GM18505 (cell line): ENCODE measurements at regions not wholly inside any gene's neighbourhood (a gene's known extent, or its start where the extent isn't known, plus 50 kb on each side); places are given as distances from the start of the nearest gene placed in this dataset.

Experiments
- ATAC-seq: cut with Tn5 transposase; IDR thresholded peaks from one replicate; pipeline ENCODE4 v1.9.1; 2021; ENCODE audit not compliant: unreplicated experiment
- POLR2A ChIP-seq: IDR thresholded peaks from 4 replicates; pipeline ENCODE4 v1.6.1; 2011; ENCODE audit warnings: borderline replicate concordance; ENCODE audit not compliant: insufficient read depth, insufficient read length; ENCODE audit errors: extremely low read depth

- TF ChIP-seq POLR2A = no peak
- no peak for ATAC-seq
Measured at GRCh38 chr4:138668309-138668708, 347.3 kb upstream of the NOCT start.

GRCh38 chr4:138666366-138666765, 349.2 kb upstream of the NOCT start:
- no peak for ATAC-seq
- TF ChIP-seq POLR2A = no peak

DNA sequence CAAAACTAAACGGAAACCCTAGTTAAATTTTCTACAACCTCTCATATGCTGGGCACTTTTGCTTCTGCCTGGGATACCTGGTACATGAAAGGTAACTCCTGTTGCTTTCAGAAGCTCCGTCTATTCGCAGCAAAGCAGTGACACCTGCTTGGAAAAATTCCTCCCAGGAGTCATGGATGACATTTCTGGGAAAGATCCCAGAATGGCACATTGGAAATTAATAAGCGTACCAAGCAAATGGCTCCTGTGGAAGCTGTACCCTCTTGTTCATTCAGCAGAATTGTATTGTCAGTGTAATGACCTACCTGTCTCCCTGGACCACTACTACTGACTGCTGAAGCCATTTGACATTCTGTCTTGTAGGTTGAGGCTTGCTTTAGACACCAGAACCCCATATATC, 349.7 kb upstream of the NOCT start:
- TF ChIP-seq POLR2A = no peak
- no peak for ATAC-seq

DNA sequence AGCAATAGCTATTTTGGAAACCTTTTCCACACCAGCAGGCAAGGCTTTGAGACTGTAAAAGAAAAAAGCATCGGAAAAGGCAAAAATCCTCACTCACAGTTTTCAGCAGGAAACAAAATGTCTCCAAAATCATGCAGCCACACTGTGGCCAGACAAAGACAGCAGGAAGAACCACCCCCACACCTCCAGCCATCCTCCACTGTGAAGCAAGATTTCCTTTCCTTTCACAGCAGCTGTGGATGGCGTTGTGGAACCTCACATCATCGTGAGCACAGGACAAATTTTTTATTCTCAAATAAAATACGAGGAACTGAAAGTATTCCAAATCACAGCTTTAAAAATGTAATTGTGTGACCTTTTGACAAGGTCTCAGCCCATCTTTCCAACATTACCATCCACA, 351.7 kb upstream of the NOCT start:
- no peak for ATAC-seq
- no peak for TF ChIP-seq POLR2A

DNA sequence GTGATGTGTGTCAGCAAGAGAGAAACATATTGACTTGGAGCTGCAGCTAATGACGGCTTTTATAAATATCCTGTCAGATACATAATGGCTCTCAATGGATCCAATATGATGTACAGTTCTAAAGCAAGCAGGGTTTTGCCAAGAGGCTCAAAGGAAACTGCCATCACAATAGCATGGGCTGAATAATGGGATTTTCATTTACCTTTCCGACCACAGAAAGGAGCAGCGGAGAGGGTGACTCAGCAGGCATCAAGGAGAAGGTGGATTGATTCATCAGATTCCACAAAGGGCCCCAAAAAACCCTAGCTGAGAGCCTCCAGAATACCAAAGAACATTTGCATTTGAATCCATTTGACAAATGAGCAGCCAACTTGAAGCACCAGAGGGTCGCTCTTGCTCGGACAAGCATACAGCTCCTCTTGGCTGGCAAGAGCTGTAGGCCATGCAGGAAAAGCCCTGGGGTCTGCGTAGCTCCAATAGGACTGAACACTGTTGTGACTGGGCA, 355.7 kb upstream of the NOCT start:
- ATAC-seq = no peak
- no peak for TF ChIP-seq POLR2A

DNA sequence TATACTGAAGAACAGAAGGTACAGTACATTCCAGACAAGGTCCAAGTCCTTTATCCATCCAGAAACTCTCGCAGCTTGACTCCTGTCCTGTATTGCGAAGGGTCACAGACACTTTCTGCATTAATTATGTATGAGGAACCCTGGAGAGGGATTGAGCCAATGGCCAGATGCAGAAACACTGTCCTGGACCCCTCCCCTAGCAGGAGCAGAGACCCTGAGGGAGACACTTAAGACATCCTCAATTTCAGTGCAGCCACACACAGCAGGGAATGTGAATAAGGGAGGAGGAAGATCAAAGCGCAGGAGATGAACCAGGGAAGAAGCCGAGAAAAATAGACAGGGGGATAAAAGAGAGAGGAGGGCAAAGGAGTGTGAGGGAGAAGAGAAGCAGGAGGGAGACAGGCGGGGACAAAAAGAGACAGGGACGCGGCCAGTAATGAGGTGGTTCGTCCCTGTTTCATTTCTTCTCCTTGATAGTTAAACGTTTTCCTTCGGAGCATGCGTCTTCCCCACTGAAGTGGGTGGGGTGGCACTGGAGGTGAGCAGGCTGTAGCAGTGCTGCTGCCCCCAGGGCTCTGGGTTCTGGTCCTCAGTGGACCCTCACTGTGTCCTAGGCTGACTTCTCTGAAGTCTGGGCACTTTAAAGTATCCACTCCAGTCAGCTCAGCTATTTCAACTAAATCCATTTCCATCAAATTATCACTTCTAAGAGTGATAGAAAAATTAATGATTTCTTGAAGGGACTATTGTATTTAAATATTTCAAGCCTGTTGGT, 356.4 kb upstream of the NOCT start:
- no peak for TF ChIP-seq POLR2A
- no peak for ATAC-seq

DNA sequence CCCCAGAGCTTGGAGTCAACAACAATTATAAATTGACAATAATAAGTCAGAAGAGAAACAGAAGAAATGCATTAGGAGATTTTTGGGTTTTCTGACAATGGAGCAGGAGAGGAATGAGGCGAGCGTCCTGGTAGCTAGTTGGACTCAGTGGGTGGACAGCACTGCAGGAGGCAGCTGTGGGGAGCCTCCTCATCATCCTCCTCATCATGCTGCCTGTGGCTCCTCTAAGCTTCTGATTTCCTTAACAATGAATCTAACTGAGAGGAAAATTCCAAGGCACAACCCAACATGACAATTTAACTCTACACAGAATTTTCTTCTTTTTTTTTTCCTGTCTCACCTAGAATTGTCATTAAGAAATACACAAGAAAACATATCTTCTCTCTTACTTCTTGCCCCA, 357.1 kb upstream of the NOCT start:
- no peak for TF ChIP-seq POLR2A

DNA sequence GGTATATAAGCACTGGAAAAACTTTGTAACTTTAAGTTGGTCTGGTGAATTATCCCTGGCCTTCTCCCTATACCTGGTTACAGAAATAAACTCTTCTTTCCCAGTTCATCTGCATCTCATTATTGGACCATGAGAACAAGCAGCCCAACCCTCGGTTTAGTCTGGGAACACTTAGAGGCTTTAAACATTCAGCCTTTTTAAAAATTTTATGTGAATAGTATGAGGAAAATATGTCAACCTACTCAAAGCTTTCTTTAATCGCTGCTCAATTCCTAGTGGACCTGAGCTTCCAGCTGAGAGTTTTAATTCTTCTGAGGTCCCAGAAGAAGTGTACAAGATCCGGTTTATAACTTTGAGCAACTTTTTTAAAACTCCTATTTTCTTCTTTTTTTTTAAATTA, 358.6 kb upstream of the NOCT start:
- TF ChIP-seq POLR2A = no peak
- ATAC-seq = no peak

More for the DNA sequence above, 357.1 kb upstream of the NOCT start:
- ATAC-seq = no peak

DNA sequence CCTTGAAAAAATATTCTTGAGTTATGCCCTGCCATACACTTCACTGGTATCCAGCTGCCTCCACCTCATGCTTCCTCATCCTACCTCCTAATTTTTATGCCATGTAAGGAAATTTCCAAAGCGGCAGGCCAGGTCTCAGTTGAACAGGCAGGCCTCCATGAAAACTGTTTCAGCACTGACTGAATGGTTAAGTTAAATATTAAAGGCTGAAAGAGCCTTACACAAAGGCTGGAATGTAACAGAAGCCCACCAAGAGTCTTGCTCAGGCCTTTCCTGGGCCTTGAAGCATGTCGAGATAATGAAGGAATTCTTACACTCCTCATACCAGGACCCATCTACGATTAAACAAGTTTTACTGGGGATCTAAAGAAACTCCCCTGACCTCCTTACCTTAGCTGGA, 359.6 kb upstream of the NOCT start:
- no peak for ATAC-seq
- no peak for TF ChIP-seq POLR2A

- ATAC-seq = no peak
- TF ChIP-seq POLR2A = no peak
Measured at GRCh38 chr4:138655286-138655685, 360.3 kb upstream of the NOCT start.

- peak; percentile 57 for ATAC-seq
- no peak for TF ChIP-seq POLR2A
Measured at GRCh38 chr4:138650929-138651448, 364.6 kb upstream of the NOCT start.

- no peak for TF ChIP-seq POLR2A
- no peak for ATAC-seq
Measured at GRCh38 chr4:138650495-138650894, 365.1 kb upstream of the NOCT start.

GRCh38 chr4:138647433-138647832, 368.1 kb upstream of the NOCT start:
- no peak for ATAC-seq
- TF ChIP-seq POLR2A = no peak

GRCh38 chr4:138646383-138646782, 369.2 kb upstream of the NOCT start:
- no peak for TF ChIP-seq POLR2A
- no peak for ATAC-seq
